HG03565 (cell line): ENCODE measurements at regions not wholly inside any gene's neighbourhood (a gene's known extent, or its start where the extent isn't known, plus 50 kb on each side); places are given as distances from the start of the nearest gene placed in this dataset.
A peak's percentile ranks its signal among the peaks of the same experiment; 100 is the strongest.
"Not testable (repeated sequence)": the region's sequence is repeated elsewhere in the genome, so short reads cannot be mapped to it uniquely, and the experiment has no call there.

Experiments used
- ATAC-seq: cut with Tn5 transposase; IDR thresholded peaks from one replicate; pipeline ENCODE4 v1.9.1; 2021; ENCODE audit warnings: mild to moderate bottlenecking, moderate library complexity; ENCODE audit not compliant: unreplicated experiment

GRCh38 chr2:145930318-145930717, 1410.4 kb upstream of the ZEB2 start:
- ATAC-seq: no peak

GRCh38 chr2:145927131-145927950, 1407.4 kb upstream of the ZEB2 start:
- ATAC-seq: no peak

DNA sequence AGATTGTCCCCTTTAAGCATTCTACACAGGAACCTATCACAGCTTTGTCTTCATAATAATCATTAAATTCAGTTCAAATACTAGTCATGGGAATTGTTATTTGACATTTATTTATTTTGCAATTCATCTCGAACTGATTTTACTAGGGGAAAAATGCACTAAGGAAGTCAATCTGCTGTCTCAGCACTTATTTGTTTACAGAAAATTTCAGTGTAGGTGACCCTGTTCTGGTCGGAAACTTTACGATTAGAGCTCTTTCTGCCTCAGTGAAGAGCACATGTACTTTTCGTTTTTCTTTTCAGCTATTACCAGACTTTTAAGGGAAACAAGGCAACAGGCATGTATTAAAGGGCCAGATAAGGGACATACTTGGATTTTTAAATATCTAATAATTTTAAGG, 1405.7 kb upstream of the ZEB2 start:
- ATAC-seq: no peak

- ATAC-seq: no peak
Measured at GRCh38 chr2:145919477-145919876, 1399.6 kb upstream of the ZEB2 start.

- ATAC-seq: no peak
Measured at GRCh38 chr2:145918951-145919350, 1399.0 kb upstream of the ZEB2 start.

DNA sequence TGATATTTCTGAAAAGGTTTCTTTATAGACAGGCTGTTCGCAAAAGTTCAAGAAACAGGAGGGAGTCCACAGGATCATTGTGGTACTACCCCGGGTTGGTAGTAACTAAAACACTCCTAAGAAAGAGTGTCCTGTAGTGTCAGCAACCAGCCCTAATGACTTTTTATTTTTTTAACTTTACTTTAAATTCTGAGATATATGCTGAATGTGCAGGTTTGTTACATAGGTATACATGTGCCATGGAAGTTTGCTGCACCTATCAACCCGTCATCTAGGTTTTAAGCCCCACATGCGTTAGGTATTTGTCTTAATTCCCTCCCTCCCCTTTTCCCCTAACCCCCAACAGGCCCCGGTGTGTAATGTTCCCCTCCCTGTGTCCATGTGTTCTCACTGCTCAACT, 1396.9 kb upstream of the ZEB2 start:
- ATAC-seq: no peak

GRCh38 chr2:145914716-145915115, 1394.8 kb upstream of the ZEB2 start:
- no peak for ATAC-seq

- peak; percentile 72 for ATAC-seq
Measured at GRCh38 chr2:145910416-145910815, 1390.5 kb upstream of the ZEB2 start.

GRCh38 chr2:145909766-145910165, 1389.8 kb upstream of the ZEB2 start:
- ATAC-seq: no peak

- no peak for ATAC-seq
Measured at GRCh38 chr2:145909175-145909755, 1389.3 kb upstream of the ZEB2 start.

GRCh38 chr2:145906354-145906753, 1386.4 kb upstream of the ZEB2 start:
- ATAC-seq: no peak

- no peak for ATAC-seq
Measured at GRCh38 chr2:145905371-145905770, 1385.5 kb upstream of the ZEB2 start.

GRCh38 chr2:145897151-145897550, 1377.2 kb upstream of the ZEB2 start:
- ATAC-seq: no peak

GRCh38 chr2:145887915-145888314, 1368.0 kb upstream of the ZEB2 start:
- no peak for ATAC-seq

DNA sequence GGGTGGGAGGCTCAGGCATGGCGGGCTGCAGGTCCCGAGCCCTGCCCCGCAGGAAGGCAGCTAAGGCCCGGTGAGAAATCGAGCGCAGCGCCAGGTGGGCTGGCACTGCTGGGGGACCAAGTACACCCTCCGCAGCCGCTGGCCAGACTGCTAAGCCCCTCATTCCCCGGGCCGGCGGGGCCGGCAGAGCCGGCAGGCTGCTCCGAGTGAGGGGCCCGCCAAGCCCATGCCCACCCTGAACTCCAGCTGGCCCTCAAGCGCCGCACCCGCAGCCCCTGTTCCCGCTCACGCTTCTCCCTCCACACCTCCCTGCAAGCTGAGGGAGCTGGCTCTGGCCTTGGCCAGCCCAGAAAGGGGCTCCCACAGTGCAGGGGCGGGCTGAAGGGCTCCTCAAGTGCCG, 1361.1 kb upstream of the ZEB2 start:
- not testable (repeated sequence) for ATAC-seq

- no peak for ATAC-seq
Measured at GRCh38 chr2:145875016-145875415, 1355.1 kb upstream of the ZEB2 start.

GRCh38 chr2:145874466-145874865, 1354.5 kb upstream of the ZEB2 start:
- no peak for ATAC-seq

DNA sequence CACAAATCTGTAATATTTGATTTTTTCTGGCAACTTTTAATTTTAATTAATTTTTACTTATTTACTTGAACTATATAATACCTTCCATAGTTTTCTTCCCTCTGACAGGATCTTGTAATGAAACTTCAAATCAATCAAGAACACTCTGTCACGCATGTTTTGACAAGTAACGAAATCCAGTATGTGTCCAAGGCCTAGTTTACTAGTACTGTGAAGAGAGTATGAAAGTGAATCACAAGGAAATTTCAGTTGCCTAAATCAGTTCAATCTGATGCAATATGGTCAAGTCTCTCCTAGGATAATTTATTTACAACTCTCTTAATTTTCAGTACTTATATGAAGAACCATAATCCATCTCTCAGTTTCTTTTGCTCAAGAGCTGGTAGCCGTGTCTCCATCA, 1344.6 kb upstream of the ZEB2 start:
- no peak for ATAC-seq

DNA sequence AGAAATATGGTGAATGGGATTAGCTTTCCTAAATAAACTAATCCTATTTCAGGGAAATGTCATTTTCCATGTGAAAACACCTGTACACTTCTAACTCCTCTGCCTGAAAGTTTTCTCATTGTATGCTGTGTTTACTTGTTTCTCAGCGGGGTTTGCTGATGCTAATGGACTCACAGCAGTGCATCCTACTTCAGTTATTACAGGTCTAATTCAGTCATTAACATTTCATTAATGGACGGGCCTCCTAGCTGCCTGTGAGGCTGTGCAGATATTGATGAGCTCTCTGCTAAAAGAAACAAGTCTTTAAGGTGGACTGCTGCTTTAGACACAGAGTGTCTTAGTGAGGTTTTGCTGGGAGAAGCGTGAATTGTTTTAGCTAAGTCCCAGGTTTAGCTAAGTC, 1342.0 kb upstream of the ZEB2 start:
- ATAC-seq: no peak

- ATAC-seq: no peak
Measured at GRCh38 chr2:145860083-145860482, 1340.2 kb upstream of the ZEB2 start.

DNA sequence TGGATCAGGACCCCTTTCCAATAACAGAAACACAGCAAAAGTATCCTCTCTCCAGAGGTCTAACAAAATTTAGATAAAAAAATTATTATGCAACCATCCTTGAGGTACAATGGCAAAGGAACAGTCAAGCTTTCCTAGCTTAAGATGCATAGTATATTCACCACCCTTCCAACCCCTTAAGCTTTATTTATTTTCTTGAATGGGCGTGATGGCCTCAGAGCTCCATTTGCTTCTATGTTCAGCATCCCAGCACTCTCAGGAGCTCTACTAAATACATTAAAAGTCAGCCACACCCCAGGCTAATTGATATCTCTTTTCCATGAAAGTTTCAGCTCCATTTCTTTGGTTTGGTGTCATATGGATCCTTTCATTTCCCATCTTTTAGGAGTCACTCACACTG, 1335.2 kb upstream of the ZEB2 start:
- no peak for ATAC-seq

GRCh38 chr2:145854039-145854755, 1334.3 kb upstream of the ZEB2 start:
- ATAC-seq: no peak
